GM08714 (cell line): ENCODE measurements at regions not wholly inside any gene's neighbourhood (a gene's known extent, or its start where the extent isn't known, plus 50 kb on each side); places are given as distances from the start of the nearest gene placed in this dataset.
"Not testable (repeated sequence)": the region's sequence is repeated elsewhere in the genome, so short reads cannot be mapped to it uniquely, and the experiment has no call there.

Experiments
- H3K4me3 ChIP-seq: fragments of 200-500 bp; sonication (Bioruptor generic); 2 replicates; pipeline ENCODE4 v1.5.1; 2014; ENCODE audit warnings: mild to moderate bottlenecking, low read length, inconsistent platforms
- ZNF274 ChIP-seq: IDR thresholded peaks from 2 replicates; pipeline ENCODE4 v1.6.1; 2012; ENCODE audit warnings: mild to moderate bottlenecking, low read depth, low read length

GRCh38 chr13:23966221-23966690 lies 69.0 kb upstream of the C1QTNF9B start:
- H3K4me3 ChIP-seq, result no peak overlapping the region
- no peak for TF ChIP-seq ZNF274

DNA sequence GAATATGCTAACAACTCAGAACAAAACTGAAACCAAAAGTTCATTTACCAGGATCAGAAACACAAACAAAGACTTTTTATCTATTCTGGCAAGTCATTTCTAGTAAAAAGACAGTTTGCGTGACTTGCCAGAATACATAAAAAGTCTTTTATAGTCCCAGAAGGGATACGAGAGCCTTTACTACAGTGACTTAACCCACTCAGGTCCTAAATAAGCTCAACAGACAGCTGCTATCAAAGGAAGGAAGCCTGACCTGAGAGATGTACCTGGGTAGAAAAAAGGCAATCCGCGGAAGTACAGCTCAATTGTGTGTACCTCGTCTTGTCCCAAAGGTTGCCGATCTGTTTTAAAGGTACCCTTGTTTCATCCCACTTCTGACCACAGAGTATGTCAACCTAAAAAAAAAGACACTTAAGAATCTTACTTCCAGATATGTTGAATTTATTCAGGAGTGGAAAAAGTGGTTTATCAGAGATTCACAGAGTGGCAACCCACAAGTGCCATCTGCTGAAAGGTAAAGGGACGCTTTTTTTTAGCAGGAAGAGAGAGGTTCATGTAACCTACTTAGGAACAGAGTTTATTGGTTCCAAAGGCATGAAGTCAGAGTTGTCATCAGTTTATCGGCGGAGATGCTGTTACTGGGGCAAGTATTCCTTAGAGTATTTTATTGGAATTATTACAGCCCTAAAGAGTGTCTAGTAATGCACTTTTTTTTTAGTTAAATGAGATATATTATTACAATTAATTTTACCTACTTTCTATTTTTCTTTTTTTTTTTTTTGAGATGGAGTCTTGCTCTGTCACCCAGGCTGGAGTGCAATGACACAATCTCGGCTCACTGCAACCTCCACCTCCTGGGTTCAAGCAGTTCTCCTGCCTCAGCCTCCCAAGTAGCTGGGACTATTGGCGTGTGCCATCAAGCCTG lies 69.7 kb upstream of the C1QTNF9B start:
- TF ChIP-seq ZNF274, result no peak
- peak overlapping the region; percentile 49; the same call in 1 of the 2 replicates for H3K4me3 ChIP-seq

- not testable (repeated sequence) for H3K4me3 ChIP-seq
Observed at GRCh38 chr13:23967792-23968191, 70.5 kb upstream of the C1QTNF9B start.

DNA sequence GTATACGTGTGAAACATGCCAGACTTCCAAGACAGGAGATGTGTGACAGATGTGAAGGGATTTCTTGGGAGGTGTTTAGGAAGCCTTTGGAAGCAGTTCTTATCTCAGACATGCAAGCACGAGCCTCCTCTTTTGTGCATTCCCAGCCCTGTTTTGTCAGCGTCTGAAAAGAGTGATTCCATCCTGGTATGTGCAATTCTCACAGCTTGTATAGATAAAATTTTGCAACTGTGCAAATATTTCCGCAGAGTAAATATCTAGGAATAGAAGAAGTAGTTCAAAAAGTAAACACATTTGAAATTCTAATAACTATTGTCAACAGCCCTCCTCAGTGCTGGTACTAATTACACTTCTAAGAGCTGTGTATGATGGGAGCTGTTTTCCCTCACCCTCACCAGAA lies 72.3 kb upstream of the C1QTNF9B start:
- TF ChIP-seq ZNF274, result no peak
- no peak overlapping the region for H3K4me3 ChIP-seq

DNA sequence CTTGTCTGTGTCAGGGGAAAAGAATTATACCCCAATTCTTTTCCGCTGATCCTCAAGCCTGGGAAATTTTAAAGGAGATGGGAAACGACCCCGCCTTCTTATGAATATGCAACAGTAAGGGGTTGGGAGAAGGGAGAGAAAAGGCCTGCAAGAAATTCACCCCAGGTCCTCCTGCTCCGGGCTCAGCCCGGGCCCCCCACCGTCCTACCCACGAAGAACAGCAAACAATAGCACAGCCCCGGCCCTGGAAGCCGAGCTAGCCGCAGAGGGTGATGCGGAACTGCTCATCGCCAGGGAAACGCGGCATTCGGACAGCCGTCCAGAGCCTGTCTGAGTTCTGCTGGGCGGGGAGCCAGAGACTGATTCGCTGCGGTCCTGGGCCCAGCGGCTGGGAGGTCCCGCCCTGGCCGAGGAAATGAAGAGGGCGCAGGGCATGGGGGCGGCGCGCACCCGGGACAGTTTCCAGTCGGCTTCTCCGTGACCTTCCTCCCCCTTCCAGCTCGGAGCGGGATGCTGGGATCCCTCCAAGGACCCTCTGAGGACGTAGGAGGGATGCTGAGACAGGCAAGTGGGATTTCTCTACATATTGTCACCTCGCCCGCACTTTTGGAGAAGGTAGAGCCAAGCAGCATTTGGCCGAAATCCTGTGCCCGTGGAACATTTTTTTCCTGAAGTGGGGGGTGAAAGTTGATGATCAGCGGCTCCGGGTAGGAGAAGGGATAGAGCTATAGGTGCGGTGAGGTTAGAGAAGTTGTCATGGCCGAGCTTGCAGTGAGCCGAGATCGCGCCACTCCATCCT lies 82.3 kb upstream of the C1QTNF9B start:
- H3K4me3 ChIP-seq, result peak overlapping the region; percentile 57; the same call in 1 of the 2 replicates
- TF ChIP-seq ZNF274, result no peak

DNA sequence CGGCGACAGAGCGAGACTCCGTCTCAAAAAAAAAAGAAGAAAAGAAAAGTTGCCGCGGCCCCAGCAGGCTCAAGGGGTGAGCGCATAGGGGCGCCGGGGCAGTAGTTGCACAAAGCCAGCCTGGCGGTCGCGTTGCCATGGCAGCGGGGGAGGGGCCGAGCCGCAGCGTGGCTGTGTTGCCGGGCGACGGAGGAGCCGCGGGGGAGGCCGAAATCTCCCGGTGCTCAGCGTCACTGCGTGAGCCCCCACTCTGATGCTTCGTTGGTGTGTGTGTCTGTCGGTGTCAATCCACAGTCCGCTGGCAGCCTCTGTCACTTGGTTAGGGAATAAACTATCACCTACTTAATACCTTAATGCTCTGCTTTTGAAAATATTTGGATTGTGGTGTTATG lies 82.9 kb upstream of the C1QTNF9B start:
- peak overlapping the region; percentile 57; the same call in 1 of the 2 replicates for H3K4me3 ChIP-seq
- no peak for TF ChIP-seq ZNF274

DNA sequence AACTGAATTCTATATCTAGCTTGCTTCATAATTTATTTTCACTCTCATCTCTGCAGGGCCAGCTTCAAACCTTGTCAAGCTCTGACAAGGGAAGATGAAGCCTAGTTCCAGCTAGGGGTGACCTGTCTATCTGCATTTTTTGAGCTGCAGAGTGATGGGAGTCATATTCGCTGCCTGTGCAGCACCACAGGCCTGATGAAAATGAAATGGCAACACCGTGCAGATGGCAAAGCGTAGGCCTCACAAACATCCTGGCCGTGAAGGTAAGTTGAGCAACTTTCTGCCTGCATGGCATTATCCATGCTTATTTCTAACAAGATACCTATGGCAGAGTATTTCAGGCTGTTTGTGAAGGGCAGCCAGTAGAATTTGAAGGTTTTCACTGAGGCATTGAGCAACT lies 86.4 kb upstream of the C1QTNF9B start:
- H3K4me3 ChIP-seq, result no peak overlapping the region
- TF ChIP-seq ZNF274, result no peak

GRCh38 chr13:23984546-23984945 lies 87.2 kb upstream of the C1QTNF9B start:
- no peak overlapping the region for H3K4me3 ChIP-seq
- TF ChIP-seq ZNF274, result no peak

- H3K4me3 ChIP-seq, result no peak overlapping the region
- TF ChIP-seq ZNF274, result no peak
Observed at GRCh38 chr13:23985060-23985459, 87.8 kb upstream of the C1QTNF9B start.

DNA sequence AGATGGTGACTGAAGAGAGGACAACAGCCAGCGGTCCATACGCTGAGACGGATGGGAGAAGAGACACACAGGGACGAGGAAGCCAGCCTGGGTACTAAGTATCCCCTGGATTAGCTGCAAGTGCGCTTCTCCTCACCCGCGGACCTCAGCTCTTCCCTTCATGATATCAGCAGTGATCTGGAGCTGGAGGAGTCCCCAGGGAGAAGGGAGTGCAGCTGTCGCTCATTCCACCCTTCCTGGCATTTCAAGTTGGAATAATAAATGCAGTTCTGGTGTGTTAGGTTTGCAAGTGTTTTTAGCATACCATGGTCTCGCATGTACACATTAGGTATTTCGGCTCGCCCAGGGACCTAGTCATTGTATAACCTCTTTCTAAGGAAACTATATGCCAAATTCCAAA lies 88.5 kb upstream of the C1QTNF9B start:
- TF ChIP-seq ZNF274, result no peak
- no peak overlapping the region for H3K4me3 ChIP-seq

- TF ChIP-seq ZNF274, result no peak
- no peak overlapping the region for H3K4me3 ChIP-seq
Observed at GRCh38 chr13:23986619-23987018, 89.3 kb upstream of the C1QTNF9B start.

DNA sequence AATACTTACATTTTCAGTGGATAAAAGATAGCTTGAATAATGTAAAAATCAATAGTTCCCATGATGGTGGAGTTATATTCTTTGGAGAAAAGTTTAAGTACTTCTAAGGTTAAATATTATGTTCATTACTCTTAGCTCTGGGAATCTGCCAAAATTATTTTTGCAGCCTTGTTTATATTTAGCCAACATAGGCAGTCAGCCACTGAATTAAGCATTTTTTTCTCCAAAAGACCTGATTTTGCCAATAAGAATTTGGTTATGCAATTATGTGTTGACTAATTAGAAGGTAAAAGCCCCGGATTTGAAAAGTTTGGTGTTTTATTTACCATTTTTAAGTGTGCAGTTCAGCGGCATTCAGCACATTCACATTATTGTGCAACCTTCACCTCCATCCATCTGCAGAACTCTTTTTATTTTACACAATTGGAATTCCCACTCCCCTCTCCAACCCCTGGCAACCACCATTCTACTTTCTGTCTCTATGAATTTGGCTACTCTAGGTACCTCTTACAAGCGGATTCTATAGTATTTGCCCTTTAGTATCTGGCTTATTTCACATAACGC lies 90.1 kb upstream of the C1QTNF9B start:
- TF ChIP-seq ZNF274, result no peak

DNA sequence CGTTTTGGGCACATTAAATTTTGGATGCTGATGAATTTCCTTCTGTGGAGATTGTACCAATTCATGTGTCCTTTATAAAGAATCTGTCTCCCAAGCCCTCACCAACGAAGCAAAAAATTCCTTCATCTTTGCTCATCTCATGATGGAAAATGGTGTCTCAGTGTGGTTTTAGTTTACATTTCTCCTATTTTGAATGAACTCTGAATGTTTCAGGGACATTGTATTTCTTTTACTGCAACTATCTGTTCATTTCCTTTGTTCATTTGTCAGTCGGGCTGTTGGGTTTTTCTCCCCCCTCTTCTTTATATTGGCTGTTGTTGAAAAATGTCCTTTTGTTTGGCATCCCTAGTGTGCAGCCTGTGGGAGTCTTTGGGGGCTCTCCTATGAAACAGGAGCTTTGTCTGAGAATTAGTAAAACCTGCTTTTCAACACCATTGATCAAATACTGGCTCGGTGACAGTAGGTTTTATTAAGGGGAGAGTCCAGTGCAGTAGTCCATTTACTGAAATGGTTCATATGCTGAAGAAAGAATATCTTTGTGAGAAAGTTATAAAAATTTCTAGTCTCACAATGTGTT lies 91.3 kb upstream of the C1QTNF9B start:
- TF ChIP-seq ZNF274, result no peak
- no peak overlapping the region for H3K4me3 ChIP-seq

More for the DNA sequence above, 90.1 kb upstream of the C1QTNF9B start:
- no peak overlapping the region for H3K4me3 ChIP-seq

DNA sequence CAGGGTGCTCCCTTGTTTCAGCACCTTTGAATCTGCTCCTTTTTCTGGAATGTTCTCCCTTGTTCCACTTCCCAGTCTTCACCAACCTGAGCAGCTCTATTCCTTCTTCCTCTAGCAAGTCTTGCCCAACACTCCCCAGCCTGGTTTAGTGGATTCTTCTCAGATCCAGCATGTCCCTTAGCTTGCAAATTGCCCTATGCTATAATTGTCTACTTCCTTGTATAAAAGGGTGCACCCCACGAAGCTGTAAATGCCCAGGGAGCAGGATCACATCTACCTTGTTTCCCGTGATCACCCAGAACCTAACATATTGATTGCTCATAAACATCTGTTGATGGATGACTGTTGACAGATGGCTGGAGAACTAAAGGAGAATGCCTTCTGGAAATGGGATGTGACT lies 93.2 kb upstream of the C1QTNF9B start:
- TF ChIP-seq ZNF274, result no peak
- no peak overlapping the region for H3K4me3 ChIP-seq
